Loucy (cell line): ENCODE measurements at regions not wholly inside any gene's neighbourhood (a gene's known extent, or its start where the extent isn't known, plus 50 kb on each side); places are given as distances from the start of the nearest gene placed in this dataset.

ENCODE experiments used
- H2AFZ ChIP-seq: fragments of 200-600 bp; sonication (generic); 2 replicates; pipeline ENCODE4 v1.6.0; 2016; ENCODE audit warnings: antibody characterized with exemption, mild to moderate bottlenecking, low read length, moderate library complexity
- H3F3A ChIP-seq: fragments of 200-600 bp; 2 replicates; pipeline ENCODE4 v1.6.0; 2016; ENCODE audit warnings: antibody characterized with exemption, low read depth, mild to moderate bottlenecking
- H3K27me3 ChIP-seq: fragments of 200-600 bp; sonication (generic); 2 replicates; pipeline ENCODE4 v1.6.1; 2014; ENCODE audit warnings: low read length, mild to moderate bottlenecking; ENCODE audit not compliant: insufficient read depth, poor library complexity, severe bottlenecking
- H3K36me3 ChIP-seq: fragments of 200-600 bp; sonication (generic); 2 replicates; pipeline ENCODE4 v1.6.1; 2016; ENCODE audit warnings: low read length; ENCODE audit not compliant: insufficient read depth
- H3K4me1 ChIP-seq: fragments of 200-600 bp; sonication (generic); 2 replicates; pipeline ENCODE4 v1.5.1; 2014; ENCODE audit warnings: low read length, mild to moderate bottlenecking; ENCODE audit not compliant: insufficient read depth, poor library complexity, severe bottlenecking
- H3K4me2 ChIP-seq: fragments of 200-600 bp; sonication (generic); 2 replicates; pipeline ENCODE4 v1.6.0; 2014; ENCODE audit warnings: antibody characterized with exemption, low read length, low read depth, mild to moderate bottlenecking; ENCODE audit not compliant: poor library complexity, severe bottlenecking
- H3K4me3 ChIP-seq: fragments of 200-600 bp; sonication (generic); 2 replicates; pipeline ENCODE4 v1.5.1; 2014; ENCODE audit warnings: low read length, mild to moderate bottlenecking, mixed read lengths; ENCODE audit not compliant: poor library complexity, severe bottlenecking
- H3K79me2 ChIP-seq: fragments of 200-600 bp; sonication (generic); 2 replicates; pipeline ENCODE4 v1.6.1; 2014; ENCODE audit warnings: low read length; ENCODE audit not compliant: insufficient read depth
- H3K9ac ChIP-seq: fragments of 200-600 bp; sonication (generic); 2 replicates; pipeline ENCODE4 v1.6.0; 2014; ENCODE audit warnings: mild to moderate bottlenecking, low read depth, low read length, moderate library complexity; ENCODE audit not compliant: poor library complexity, severe bottlenecking
- H3K9me2 ChIP-seq: fragments of 200-600 bp; sonication (generic); replicated peaks from 2 replicates; pipeline ENCODE4 v1.6.1; 2016; ENCODE audit warnings: low read depth, low read length, mixed read lengths
- H3K9me3 ChIP-seq: fragments of 200-600 bp; sonication (generic); 2 replicates; pipeline ENCODE4 v1.6.1; 2014; ENCODE audit warnings: mild to moderate bottlenecking, antibody characterized with exemption, low read length, low read depth; ENCODE audit not compliant: insufficient read depth
- H4K20me1 ChIP-seq: fragments of 200-600 bp; sonication (generic); 2 replicates; pipeline ENCODE4 v1.6.0; 2014; ENCODE audit warnings: antibody characterized with exemption, low read length, mild to moderate bottlenecking; ENCODE audit not compliant: insufficient read depth, poor library complexity, severe bottlenecking
- EZH2phosphoT487 ChIP-seq: fragments of 200-600 bp; IDR thresholded peaks from 2 replicates; pipeline ENCODE4 v1.6.1; 2018; ENCODE audit warnings: antibody characterized with exemption, mild to moderate bottlenecking, moderate library complexity, borderline replicate concordance
- TF ChIP-seq, protein P1 (sequence below): fragments of 200-600 bp; sonication (generic); conservative IDR thresholded peaks from 2 replicates; pipeline ENCODE4 v1.5.1; 2014; ENCODE audit warnings: mild to moderate bottlenecking, antibody characterized with exemption, low read length

GRCh38 chr6:113428702-113429101 is 428.4 kb upstream of the MARCKS start:
- Histone ChIP-seq H3K9me2 (no peaks in the 10 kb centered on the region), H3K9ac (no peak overlapping the region)

GRCh38 chr6:113432521-113433334 is 424.4 kb upstream of the MARCKS start:
- no peaks in the 10 kb centered on the region for H3K9me2 ChIP-seq
- no peak overlapping the region for H3K4me2 ChIP-seq
- no peaks in the 10 kb centered on the region for H3K36me3 ChIP-seq
- H3K4me3 ChIP-seq: no peak overlapping the region
- no peak overlapping the region for H2AFZ ChIP-seq
- H3K9me3 ChIP-seq: no peaks in the 10 kb centered on the region
- H3K9ac ChIP-seq: no peak overlapping the region
- H3K27me3 ChIP-seq: no peaks in the 10 kb centered on the region
- no peaks in the 10 kb centered on the region for H3K4me1 ChIP-seq
- H3K79me2 ChIP-seq: no peaks in the 10 kb centered on the region
- TF ChIP-seq EZH2phosphoT487: no peak
- TF ChIP-seq, protein P1, sequence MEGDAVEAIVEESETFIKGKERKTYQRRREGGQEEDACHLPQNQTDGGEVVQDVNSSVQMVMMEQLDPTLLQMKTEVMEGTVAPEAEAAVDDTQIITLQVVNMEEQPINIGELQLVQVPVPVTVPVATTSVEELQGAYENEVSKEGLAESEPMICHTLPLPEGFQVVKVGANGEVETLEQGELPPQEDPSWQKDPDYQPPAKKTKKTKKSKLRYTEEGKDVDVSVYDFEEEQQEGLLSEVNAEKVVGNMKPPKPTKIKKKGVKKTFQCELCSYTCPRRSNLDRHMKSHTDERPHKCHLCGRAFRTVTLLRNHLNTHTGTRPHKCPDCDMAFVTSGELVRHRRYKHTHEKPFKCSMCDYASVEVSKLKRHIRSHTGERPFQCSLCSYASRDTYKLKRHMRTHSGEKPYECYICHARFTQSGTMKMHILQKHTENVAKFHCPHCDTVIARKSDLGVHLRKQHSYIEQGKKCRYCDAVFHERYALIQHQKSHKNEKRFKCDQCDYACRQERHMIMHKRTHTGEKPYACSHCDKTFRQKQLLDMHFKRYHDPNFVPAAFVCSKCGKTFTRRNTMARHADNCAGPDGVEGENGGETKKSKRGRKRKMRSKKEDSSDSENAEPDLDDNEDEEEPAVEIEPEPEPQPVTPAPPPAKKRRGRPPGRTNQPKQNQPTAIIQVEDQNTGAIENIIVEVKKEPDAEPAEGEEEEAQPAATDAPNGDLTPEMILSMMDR: no peak
- no peaks in the 10 kb centered on the region for H3F3A ChIP-seq
- no peaks in the 10 kb centered on the region for H4K20me1 ChIP-seq

More at GRCh38 chr6:113428702-113429101, 428.4 kb upstream of the MARCKS start:
- Histone ChIP-seq H3K4me1 (no peaks in the 10 kb centered on the region), H3K36me3 (no peaks in the 10 kb centered on the region), H3K9me3 (no peaks in the 10 kb centered on the region), H3F3A (no peaks in the 10 kb centered on the region), H4K20me1 (no peaks in the 10 kb centered on the region), H2AFZ (no peak overlapping the region), H3K27me3 (no peaks in the 10 kb centered on the region), H3K4me3 (no peak overlapping the region), H3K4me2 (no peak overlapping the region), H3K79me2 (no peaks in the 10 kb centered on the region)
- no peak for TF ChIP-seq EZH2phosphoT487
- TF ChIP-seq, protein P1: no peak

- TF ChIP-seq, protein P1: no peak
- no peak for TF ChIP-seq EZH2phosphoT487
- H3K4me2 ChIP-seq: no peak overlapping the region
- no peaks in the 10 kb centered on the region for H3K9me3 ChIP-seq
- H3K4me1 ChIP-seq: no peaks in the 10 kb centered on the region
- no peak overlapping the region for H3K9ac ChIP-seq
- no peaks in the 10 kb centered on the region for H3K79me2 ChIP-seq
- no peaks in the 10 kb centered on the region for H3F3A ChIP-seq
- no peak overlapping the region for H2AFZ ChIP-seq
- no peaks in the 10 kb centered on the region for H3K36me3 ChIP-seq
- no peak overlapping the region for H3K4me3 ChIP-seq
- H3K27me3 ChIP-seq: no peaks in the 10 kb centered on the region
- no peaks in the 10 kb centered on the region for H3K9me2 ChIP-seq
- no peaks in the 10 kb centered on the region for H4K20me1 ChIP-seq
Measured at GRCh38 chr6:113433335-113433991, 423.7 kb upstream of the MARCKS start.
